ENCODE measurements at regions not wholly inside any gene's neighbourhood (a gene's known extent, or its start where the extent isn't known, plus 50 kb on each side); places are given as distances from the start of the nearest gene placed in this dataset.

GRCh38 chr11:69985331-69985640 is 92.8 kb upstream of the ANO1 start:
- Histone ChIP-seq H4K20me1 (ENCODE audit: control insufficient read depth, insufficient read depth) (no peaks in the 10 kb centered on the region), H3K9me3 (replicated peaks; ENCODE audit: control insufficient read depth, insufficient read depth, low read length) (no peaks in the 10 kb centered on the region), H3K9ac (ENCODE audit: control insufficient read depth, insufficient read depth, low read length) (no peak overlapping the region), H3K27me3 (replicated peaks in 1 of 2; ENCODE audit: control insufficient read depth in 2 of 2, insufficient read depth in 2 of 2, low read length in 1 of 2) (peaks cover 10 to 14% of the 10 kb centered on the region in 2 experiments; a peak in 3 of 4 replicates), H3K79me2 (ENCODE audit: control insufficient read depth, insufficient read depth, low read length) (no peaks in the 10 kb centered on the region), H3K4me2 (ENCODE audit: control insufficient read depth, insufficient read depth) (no peak overlapping the region), H3K27ac (ENCODE audit: control insufficient read depth, insufficient read depth) (no peak overlapping the region), H3K4me3 (no peak overlapping the region), H2AFZ (ENCODE audit: control insufficient read depth, low read depth, low read length) (no peak overlapping the region), H3K36me3 (ENCODE audit: control insufficient read depth in 2 of 2, insufficient read depth in 2 of 2, low read length in 1 of 2) (no peaks in the 10 kb centered on the region), H3K4me1 (ENCODE audit: control insufficient read depth, insufficient read depth, low read length) (no peaks in the 10 kb centered on the region)
- DNase-seq (ENCODE audit: low read depth, low spot score) (no peak), FAIRE-seq (no peak), ATAC-seq (no peak)
- BruUV-seq (replicated peaks), result no TSS peak
- ChIA-PET SMC1A (ENCODE audit: uncharacterized antibody, unreplicated experiment) (no interaction called here), POLR2A (no interaction called here), CTCF (no interaction called here), RAD21 (ENCODE audit: unreplicated experiment) (no interaction called here)
- intact Hi-C loops (cut with micrococcal nuclease; ENCODE audit: unreplicated experiment), result no loop called here
- in situ Hi-C loops (cut with MboI), result no loop called here
- WGBS (ENCODE audit: insufficient coverage, insufficient replicate concordance, low lambda C conversion rate, missing lambda C conversion rate), result 29% methylated on average over 14 of the region's 15 CpGs
- no peak for TF ChIP-seq PML (IDR thresholded peaks at IDR 0.05; ENCODE audit: low read length)
- no peak for TF ChIP-seq WRNIP1 (IDR thresholded peaks at IDR 0.05; ENCODE audit: borderline replicate concordance, low read depth, low read length)
- no peak for TF ChIP-seq MYC (IDR thresholded peaks at IDR 0.05; ENCODE audit: insufficient read depth, insufficient read length, insufficient replicate concordance, low read length, severe bottlenecking)
- no peak for TF ChIP-seq CBFB (IDR thresholded peaks at IDR 0.05; ENCODE audit: low read depth)
- no peak for TF ChIP-seq JUNB (IDR thresholded peaks at IDR 0.05)
- no peak for TF ChIP-seq NR2C1 (IDR thresholded peaks at IDR 0.05)
- TF ChIP-seq REST (IDR thresholded peaks at IDR 0.05; ENCODE audit: low read depth, low read length), result no peak
- no peak for TF ChIP-seq CUX1 (IDR thresholded peaks at IDR 0.05; ENCODE audit: insufficient replicate concordance, low read depth, low read length)
- no peak for TF ChIP-seq ETV6 (conservative IDR thresholded peaks at IDR 0.05 in 1 of 2, IDR thresholded peaks at IDR 0.05 in 1 of 2; ENCODE audit: borderline replicate concordance in 1 of 2, low read depth in 1 of 2)
- TF ChIP-seq ZNF687 (IDR thresholded peaks at IDR 0.05), result no peak
- TF ChIP-seq ZNF207 (IDR thresholded peaks at IDR 0.05; ENCODE audit: borderline replicate concordance), result no peak
- TF ChIP-seq HDAC6 (IDR thresholded peaks at IDR 0.05; ENCODE audit: unreplicated experiment), result no peak
- no peak for TF ChIP-seq MTA2 (IDR thresholded peaks at IDR 0.05; ENCODE audit: low read depth)

All from GM12878 (cell line).